SU-DHL-6 (cell line): ENCODE measurements at regions not wholly inside any gene's neighbourhood (a gene's known extent, or its start where the extent isn't known, plus 50 kb on each side); places are given as distances from the start of the nearest gene placed in this dataset.
"Not testable (repeated sequence)": the region's sequence is repeated elsewhere in the genome, so short reads cannot be mapped to it uniquely, and the experiment has no call there.

Experiments used
- H2AFZ ChIP-seq: fragments of 200-600 bp; sonication (generic); 2 replicates; pipeline ENCODE4 v1.6.1; 2014; ENCODE audit warnings: low read depth, mild to moderate bottlenecking, moderate library complexity, mixed read lengths, antibody characterized with exemption, low read length; ENCODE audit not compliant: severe bottlenecking
- H3F3A ChIP-seq: fragments of 200-600 bp; shearing (Covaris generic); 2 replicates; pipeline ENCODE4 v1.6.0; 2016; ENCODE audit warnings: antibody characterized with exemption, mild to moderate bottlenecking; ENCODE audit not compliant: insufficient read depth
- H3K27ac ChIP-seq: fragments of 200-600 bp; sonication (generic); 2 replicates; pipeline ENCODE4 v1.5.1; 2016; ENCODE audit warnings: low read depth, mild to moderate bottlenecking, low read length, moderate library complexity, mixed read lengths
- H3K27me3 ChIP-seq: fragments of 200-600 bp; sonication (generic), shearing (Covaris generic); 2 replicates; pipeline ENCODE4 v1.6.0; 2014; ENCODE audit warnings: mild to moderate bottlenecking, low read length
- H3K36me3 ChIP-seq: fragments of 200-600 bp; sonication (generic); 2 replicates; pipeline ENCODE4 v1.6.1; 2014; ENCODE audit warnings: mild to moderate bottlenecking, low read length, mixed read lengths
- H3K4me2 ChIP-seq: fragments of 300-600, 200-600 bp; shearing (Covaris generic), sonication (generic); 2 replicates; pipeline ENCODE4 v1.6.0; 2014; ENCODE audit warnings: low read length, low read depth, mild to moderate bottlenecking; ENCODE audit not compliant: poor library complexity, severe bottlenecking
- H3K4me3 ChIP-seq: fragments of 200-600 bp; sonication (generic); 2 replicates; pipeline ENCODE4 v1.5.1; 2014; ENCODE audit warnings: antibody characterized with exemption, low read length, mild to moderate bottlenecking, mixed read lengths; ENCODE audit not compliant: insufficient read depth, poor library complexity, severe bottlenecking
- H3K79me2 ChIP-seq: fragments of 200-600 bp; sonication (generic); 2 replicates; pipeline ENCODE4 v1.6.1; 2014; ENCODE audit warnings: mild to moderate bottlenecking, low read length, moderate library complexity; ENCODE audit not compliant: insufficient read depth
- H3K9ac ChIP-seq: fragments of 200-600 bp; sonication (generic); 2 replicates; pipeline ENCODE4 v1.7.0; 2014; ENCODE audit warnings: mild to moderate bottlenecking, low read length
- H3K9me2 ChIP-seq: fragments of 200-600 bp; sonication (generic); replicated peaks from 2 replicates; pipeline ENCODE4 v1.6.1; 2014; ENCODE audit warnings: low read length; ENCODE audit not compliant: insufficient read depth
- H3K9me3 ChIP-seq: fragments of 200-600 bp; sonication (generic); 2 replicates; pipeline ENCODE4 v1.6.1; 2014; ENCODE audit warnings: low read length, mixed read lengths; ENCODE audit not compliant: insufficient read depth
- H4K20me1 ChIP-seq: fragments of 200-600 bp; sonication (generic); 2 replicates; pipeline ENCODE4 v1.6.1; 2014; ENCODE audit warnings: low read depth, mild to moderate bottlenecking, antibody characterized with exemption, low read length, moderate library complexity, mixed read lengths
- EZH2phosphoT487 ChIP-seq: fragments of 200-600 bp; sonication (generic), shearing (Covaris generic); conservative IDR thresholded peaks from 2 replicates; pipeline ENCODE4 v1.6.1; 2018; ENCODE audit warnings: mild to moderate bottlenecking, antibody characterized with exemption, low read length, moderate library complexity, mixed read lengths
- TF ChIP-seq, protein P1 (sequence below): fragments of 200-600 bp; sonication (generic); IDR thresholded peaks from one replicate; pipeline ENCODE4 v1.5.1; 2017; ENCODE audit warnings: antibody characterized with exemption, mild to moderate bottlenecking, low read length, moderate library complexity; ENCODE audit not compliant: insufficient read depth, poor library complexity, severe bottlenecking

DNA sequence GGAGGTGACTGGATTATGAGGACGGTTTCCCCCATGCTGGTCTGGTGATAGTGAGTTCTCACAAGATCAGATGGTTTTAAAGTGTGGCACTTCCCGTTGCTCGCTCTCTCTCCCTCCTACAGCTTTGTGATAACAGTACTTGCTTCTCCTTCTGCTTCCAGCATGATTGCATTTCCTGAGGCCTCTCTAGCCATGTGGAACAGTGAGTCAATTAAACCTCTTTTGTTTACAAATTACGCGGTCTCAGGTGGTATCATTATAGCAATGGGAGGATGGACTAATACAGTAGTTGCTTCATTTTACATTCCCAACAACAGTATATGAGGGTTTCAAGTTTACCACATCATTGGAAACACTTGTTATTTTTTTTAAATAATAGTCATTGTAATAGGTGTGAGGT is 937.3 kb upstream of the ARRDC3 start:
- Histone ChIP-seq H3K27me3 (no peaks in the 10 kb centered on the region), H3K9me2 (no peaks in the 10 kb centered on the region), H3K36me3 (no peaks in the 10 kb centered on the region), H3K9me3 (no peaks in the 10 kb centered on the region), H2AFZ (no peak overlapping the region), H3K4me3 (no peak overlapping the region), H3K27ac (no peak overlapping the region), H3K79me2 (no peaks in the 10 kb centered on the region), H3K4me2 (no peak overlapping the region), H3F3A (no peaks in the 10 kb centered on the region), H3K9ac (no peak overlapping the region), H4K20me1 (no peaks in the 10 kb centered on the region)
- TF ChIP-seq EZH2phosphoT487, result no peak
- TF ChIP-seq, protein P1, sequence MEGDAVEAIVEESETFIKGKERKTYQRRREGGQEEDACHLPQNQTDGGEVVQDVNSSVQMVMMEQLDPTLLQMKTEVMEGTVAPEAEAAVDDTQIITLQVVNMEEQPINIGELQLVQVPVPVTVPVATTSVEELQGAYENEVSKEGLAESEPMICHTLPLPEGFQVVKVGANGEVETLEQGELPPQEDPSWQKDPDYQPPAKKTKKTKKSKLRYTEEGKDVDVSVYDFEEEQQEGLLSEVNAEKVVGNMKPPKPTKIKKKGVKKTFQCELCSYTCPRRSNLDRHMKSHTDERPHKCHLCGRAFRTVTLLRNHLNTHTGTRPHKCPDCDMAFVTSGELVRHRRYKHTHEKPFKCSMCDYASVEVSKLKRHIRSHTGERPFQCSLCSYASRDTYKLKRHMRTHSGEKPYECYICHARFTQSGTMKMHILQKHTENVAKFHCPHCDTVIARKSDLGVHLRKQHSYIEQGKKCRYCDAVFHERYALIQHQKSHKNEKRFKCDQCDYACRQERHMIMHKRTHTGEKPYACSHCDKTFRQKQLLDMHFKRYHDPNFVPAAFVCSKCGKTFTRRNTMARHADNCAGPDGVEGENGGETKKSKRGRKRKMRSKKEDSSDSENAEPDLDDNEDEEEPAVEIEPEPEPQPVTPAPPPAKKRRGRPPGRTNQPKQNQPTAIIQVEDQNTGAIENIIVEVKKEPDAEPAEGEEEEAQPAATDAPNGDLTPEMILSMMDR, result no peak

DNA sequence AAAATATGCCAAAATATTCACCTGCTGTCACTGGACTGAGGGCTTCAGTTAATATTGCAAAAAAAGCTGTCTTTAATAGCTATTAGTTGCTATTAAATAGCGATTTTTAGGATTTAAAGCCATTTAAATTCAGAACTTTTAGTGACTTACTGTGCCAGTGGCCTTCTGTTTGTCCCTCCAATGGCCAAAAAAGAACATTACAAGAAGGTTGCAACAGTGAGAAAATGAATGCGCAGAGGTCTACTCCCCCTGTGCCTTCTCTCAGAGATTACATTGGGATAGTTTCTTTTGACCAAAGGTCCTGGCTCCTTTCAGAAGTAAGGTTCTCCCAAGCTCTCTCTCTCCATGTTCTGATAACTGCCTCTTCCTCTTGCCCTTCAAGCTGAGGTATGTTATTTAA is 930.3 kb upstream of the ARRDC3 start:
- no peaks in the 10 kb centered on the region for H3K27me3 ChIP-seq
- no peak overlapping the region for H3K4me3 ChIP-seq
- H2AFZ ChIP-seq, result no peak overlapping the region
- no peaks in the 10 kb centered on the region for H3K9me2 ChIP-seq
- no peaks in the 10 kb centered on the region for H3K36me3 ChIP-seq
- H3K27ac ChIP-seq, result no peak overlapping the region
- no peaks in the 10 kb centered on the region for H3F3A ChIP-seq
- H3K9me3 ChIP-seq, result no peaks in the 10 kb centered on the region
- H3K4me2 ChIP-seq, result no peak overlapping the region
- no peaks in the 10 kb centered on the region for H4K20me1 ChIP-seq
- no peak overlapping the region for H3K9ac ChIP-seq
- no peak for TF ChIP-seq EZH2phosphoT487
- TF ChIP-seq, protein P1, result no peak
- no peaks in the 10 kb centered on the region for H3K79me2 ChIP-seq

DNA sequence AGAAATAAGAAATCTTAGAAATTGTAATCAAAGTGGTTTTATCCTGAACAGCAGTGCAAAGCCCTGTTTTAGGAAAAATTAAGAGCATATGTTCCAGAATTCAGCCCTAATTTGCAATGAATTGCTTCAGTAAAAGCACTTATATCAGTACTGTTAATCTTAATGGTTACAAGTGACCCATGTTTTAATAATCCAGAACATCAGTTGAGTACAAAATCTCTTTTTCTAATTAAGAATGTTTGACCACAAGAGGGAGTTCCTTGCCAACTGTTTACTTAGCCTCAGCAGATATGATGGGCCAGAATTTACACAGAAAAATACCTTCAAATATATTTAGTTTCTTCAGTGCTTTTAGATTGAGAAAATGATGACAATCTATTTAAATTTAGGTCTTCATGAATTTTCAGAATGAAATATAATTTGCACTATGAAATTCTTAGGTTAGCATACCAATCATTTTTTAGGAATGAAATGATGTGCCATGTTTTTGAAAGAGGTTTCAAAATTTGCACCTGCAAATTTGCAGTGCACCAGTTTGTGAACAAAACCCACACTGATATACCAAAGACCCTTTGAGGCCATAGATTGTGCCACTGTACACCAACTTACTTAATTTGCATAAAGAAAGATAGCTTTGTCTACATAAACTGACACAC is 926.3 kb upstream of the ARRDC3 start:
- Histone ChIP-seq H3K9ac (no peak overlapping the region), H2AFZ (no peak overlapping the region), H3K36me3 (no peaks in the 10 kb centered on the region), H3F3A (no peaks in the 10 kb centered on the region), H3K4me3 (no peak overlapping the region), H3K9me3 (no peaks in the 10 kb centered on the region), H3K27ac (no peak overlapping the region), H3K27me3 (no peaks in the 10 kb centered on the region), H3K79me2 (no peaks in the 10 kb centered on the region), H4K20me1 (no peaks in the 10 kb centered on the region), H3K9me2 (no peaks in the 10 kb centered on the region), H3K4me2 (no peak overlapping the region)
- TF ChIP-seq, protein P1, result no peak
- TF ChIP-seq EZH2phosphoT487, result no peak

DNA sequence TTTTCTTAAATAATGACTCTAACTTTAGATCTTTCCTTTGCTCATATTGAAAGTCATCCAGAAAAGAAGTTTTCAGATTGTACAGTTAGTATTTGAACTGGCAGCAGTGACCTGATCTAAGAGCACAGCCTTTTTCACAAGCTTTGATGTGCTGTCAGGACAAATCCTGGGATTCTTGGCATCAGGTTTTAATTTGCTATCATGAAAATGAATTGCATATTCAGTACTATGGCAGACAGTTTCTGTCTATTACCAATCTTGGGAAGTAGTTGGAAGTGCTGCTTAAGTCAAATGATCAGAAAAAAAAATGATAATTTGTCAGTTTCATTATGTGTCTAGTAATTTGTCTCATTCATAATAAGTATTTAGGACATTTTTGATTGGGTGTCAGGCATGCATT is 925.6 kb upstream of the ARRDC3 start:
- no peaks in the 10 kb centered on the region for H3K79me2 ChIP-seq
- no peaks in the 10 kb centered on the region for H3K9me3 ChIP-seq
- no peaks in the 10 kb centered on the region for H3F3A ChIP-seq
- H3K36me3 ChIP-seq, result no peaks in the 10 kb centered on the region
- H3K9ac ChIP-seq, result no peak overlapping the region
- no peaks in the 10 kb centered on the region for H3K27me3 ChIP-seq
- no peaks in the 10 kb centered on the region for H3K9me2 ChIP-seq
- no peak overlapping the region for H3K27ac ChIP-seq
- no peaks in the 10 kb centered on the region for H4K20me1 ChIP-seq
- no peak overlapping the region for H3K4me3 ChIP-seq
- TF ChIP-seq, protein P1, result no peak
- no peak for TF ChIP-seq EZH2phosphoT487
- H3K4me2 ChIP-seq, result no peak overlapping the region
- H2AFZ ChIP-seq, result no peak overlapping the region

DNA sequence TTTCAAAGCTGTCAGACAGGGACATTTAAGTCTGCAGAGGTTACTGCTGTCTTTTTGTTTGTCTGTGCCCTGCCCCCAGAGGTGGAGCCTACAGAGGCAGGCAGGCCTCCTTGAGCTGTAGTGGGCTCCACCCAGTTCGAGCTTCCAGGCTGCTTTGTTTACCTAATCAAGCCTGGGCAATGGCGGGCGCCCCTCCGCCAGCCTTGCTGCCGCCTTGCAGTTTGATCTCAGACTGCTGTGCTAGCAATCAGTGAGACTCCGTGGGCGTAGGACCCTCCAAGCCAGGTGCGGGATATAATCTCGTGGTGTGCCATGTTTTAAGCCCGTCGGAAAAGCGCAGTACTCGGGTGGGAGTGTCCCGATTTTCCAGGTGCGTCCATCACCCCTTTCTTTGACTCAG is 919.2 kb upstream of the ARRDC3 start:
- H3K9me3 ChIP-seq, H3K4me2 ChIP-seq, H3K4me3 ChIP-seq, H4K20me1 ChIP-seq, H3K9ac ChIP-seq, H2AFZ ChIP-seq, H3K79me2 ChIP-seq, H3K9me2 ChIP-seq, H3K27me3 ChIP-seq, H3K36me3 ChIP-seq, H3F3A ChIP-seq, H3K27ac ChIP-seq: not testable (repeated sequence)
